SK-N-MC (cell line): ENCODE measurements at regions not wholly inside any gene's neighbourhood (a gene's known extent, or its start where the extent isn't known, plus 50 kb on each side); places are given as distances from the start of the nearest gene placed in this dataset.

Experiments
- DNase-seq: peaks from one replicate; pipeline ENCODE4 v3.0.0-alpha.2; 2011; ENCODE audit warnings: low read depth, low spot score
- H3K27ac ChIP-seq: fragments of 200-600 bp; sonication (generic); 2 replicates; pipeline ENCODE4 v1.5.1; 2016; ENCODE audit warnings: mixed run types
- H3K36me3 ChIP-seq: fragments of 200-600 bp; sonication (generic); 2 replicates; pipeline ENCODE4 v1.6.1; 2017; ENCODE audit warnings: antibody characterized with exemption, low read length, mixed read lengths; ENCODE audit not compliant: insufficient read depth
- H3K4me3 ChIP-seq: fragments of 200-600 bp; sonication (generic); 2 replicates; pipeline ENCODE4 v1.5.1; 2016
- H3K9ac ChIP-seq: fragments of 200-600 bp; sonication (generic); 2 replicates; pipeline ENCODE4 v1.8.0; 2017; ENCODE audit warnings: mixed run types, mixed read lengths; ENCODE audit not compliant: insufficient read length
- H3K9me3 ChIP-seq: fragments of 200-600 bp; sonication (generic); 2 replicates; pipeline ENCODE4 v1.6.1; 2017; ENCODE audit warnings: low read depth, mild to moderate bottlenecking, antibody characterized with exemption, low read length, moderate library complexity, mixed read lengths
- EZH2 ChIP-seq: fragments of 200-600 bp; sonication (generic); IDR thresholded peaks from one replicate; pipeline ENCODE4 v1.6.1; 2017; ENCODE audit warnings: antibody characterized with exemption
- FOXP2 ChIP-seq: optimal IDR thresholded peaks from 2 replicates; pipeline ENCODE3; 2011; ENCODE audit warnings: mild to moderate bottlenecking, moderate library complexity; ENCODE audit not compliant: insufficient read depth; ENCODE audit errors: extremely low read length, control extremely low read depth
- POLR2AphosphoS5 ChIP-seq: IDR thresholded peaks from 2 replicates; pipeline ENCODE4 v1.6.1; 2012; ENCODE audit warnings: mild to moderate bottlenecking, low read depth, low read length, borderline replicate concordance

DNA sequence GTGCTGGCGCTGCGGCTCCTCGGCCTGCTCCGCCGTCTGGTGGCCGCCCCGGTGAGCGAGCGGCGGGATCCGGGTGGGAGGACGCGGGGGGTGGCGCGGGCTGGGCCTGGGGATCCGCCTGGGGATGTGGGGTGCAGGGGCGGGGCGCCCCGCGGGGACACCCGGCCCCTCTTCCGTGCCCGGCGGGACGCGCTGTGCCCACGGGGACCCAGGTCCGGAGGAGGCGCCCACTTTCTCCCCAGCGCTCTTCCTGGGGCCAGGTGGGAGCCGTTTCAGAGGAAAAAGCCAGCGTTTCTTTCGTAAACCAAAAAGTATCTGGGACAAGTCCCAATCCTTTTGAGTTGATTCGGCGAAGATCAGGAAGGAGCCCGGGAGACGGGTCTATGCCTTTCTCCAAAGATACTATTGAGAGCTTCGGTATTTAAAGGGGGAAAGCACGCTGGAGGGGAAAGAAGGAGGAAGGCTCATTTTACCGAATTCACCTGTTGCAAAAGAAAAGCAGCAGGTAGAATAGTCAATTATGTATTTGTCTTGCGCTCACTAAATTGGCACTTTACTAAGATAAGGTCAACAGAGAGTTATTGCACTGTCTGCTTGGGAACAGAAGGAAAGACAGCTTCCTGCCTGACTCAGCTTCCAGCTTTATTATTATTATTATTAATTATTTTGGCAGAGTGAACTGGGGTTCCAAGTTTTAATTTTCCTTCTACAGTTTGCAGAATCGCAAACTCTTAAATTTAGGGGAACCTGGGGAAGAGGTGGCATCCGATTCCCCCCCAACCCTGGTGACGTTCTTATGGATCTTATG is 81.5 kb upstream of the CD99 start:
- TF ChIP-seq EZH2 (no peak), POLR2AphosphoS5 (no peak), FOXP2 (no peak)
- H3K27ac ChIP-seq: peak overlapping the region; percentile 76
- no peaks in the 10 kb centered on the region for H3K9me3 ChIP-seq
- peaks cover 27% of the 10 kb centered on the region for H3K36me3 ChIP-seq
- H3K9ac ChIP-seq: peak overlapping the region; percentile 71
- no peak for DNase-seq
- H3K4me3 ChIP-seq: peak overlapping the region; percentile 85

- Histone ChIP-seq H3K27ac (peak overlapping the region; percentile 33), H3K9ac (peak overlapping the region; percentile 71), H3K9me3 (no peaks in the 10 kb centered on the region), H3K36me3 (peaks cover 19% of the 10 kb centered on the region), H3K4me3 (peak overlapping the region; percentile 85)
- TF ChIP-seq EZH2 (no peak), POLR2AphosphoS5 (peak; percentile 40; the same call in 1 of the 2 replicates), FOXP2 (peak; percentile 12)
- no peak for DNase-seq
These were observed 82.3 kb upstream of the CD99 start for GRCh38 chrX:2608638-2609430.

- DNase-seq: no peak
- Histone ChIP-seq H3K9me3 (no peaks in the 10 kb centered on the region), H3K9ac (no peak overlapping the region), H3K4me3 (no peak overlapping the region), H3K36me3 (peaks cover 3% of the 10 kb centered on the region; the same call in 1 of the 2 replicates), H3K27ac (no peak overlapping the region)
- TF ChIP-seq FOXP2 (no peak), POLR2AphosphoS5 (no peak), EZH2 (no peak)
These were observed 84.0 kb upstream of the CD99 start for GRCh38 chrX:2607113-2607512.

DNA sequence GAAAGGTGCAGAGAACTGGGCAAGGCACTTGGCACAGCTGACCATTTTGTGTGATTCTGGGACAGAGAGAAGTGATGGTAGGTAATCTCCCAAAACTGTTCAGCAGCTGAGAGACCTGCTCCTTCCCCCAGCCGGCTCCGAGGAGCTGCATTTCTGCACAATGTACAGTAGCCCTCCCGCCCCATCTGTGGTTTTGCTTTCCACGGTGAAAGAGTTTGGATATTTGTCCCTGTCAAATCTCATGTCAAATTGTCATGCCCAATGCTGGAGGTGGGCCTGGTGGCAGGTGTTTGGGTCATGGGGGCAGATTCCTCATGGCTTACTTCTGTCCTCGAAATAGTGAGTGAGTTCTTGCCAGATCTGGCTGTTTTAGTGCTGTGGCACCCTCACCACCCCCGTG is 90.5 kb upstream of the CD99 start:
- no peak overlapping the region for H3K4me3 ChIP-seq
- no peaks in the 10 kb centered on the region; the same call in 1 of the 2 replicates for H3K36me3 ChIP-seq
- DNase-seq: no peak
- no peaks in the 10 kb centered on the region for H3K9me3 ChIP-seq
- TF ChIP-seq POLR2AphosphoS5 (no peak), EZH2 (no peak), FOXP2 (no peak)
- no peak overlapping the region for H3K9ac ChIP-seq
- H3K27ac ChIP-seq: no peak overlapping the region

DNA sequence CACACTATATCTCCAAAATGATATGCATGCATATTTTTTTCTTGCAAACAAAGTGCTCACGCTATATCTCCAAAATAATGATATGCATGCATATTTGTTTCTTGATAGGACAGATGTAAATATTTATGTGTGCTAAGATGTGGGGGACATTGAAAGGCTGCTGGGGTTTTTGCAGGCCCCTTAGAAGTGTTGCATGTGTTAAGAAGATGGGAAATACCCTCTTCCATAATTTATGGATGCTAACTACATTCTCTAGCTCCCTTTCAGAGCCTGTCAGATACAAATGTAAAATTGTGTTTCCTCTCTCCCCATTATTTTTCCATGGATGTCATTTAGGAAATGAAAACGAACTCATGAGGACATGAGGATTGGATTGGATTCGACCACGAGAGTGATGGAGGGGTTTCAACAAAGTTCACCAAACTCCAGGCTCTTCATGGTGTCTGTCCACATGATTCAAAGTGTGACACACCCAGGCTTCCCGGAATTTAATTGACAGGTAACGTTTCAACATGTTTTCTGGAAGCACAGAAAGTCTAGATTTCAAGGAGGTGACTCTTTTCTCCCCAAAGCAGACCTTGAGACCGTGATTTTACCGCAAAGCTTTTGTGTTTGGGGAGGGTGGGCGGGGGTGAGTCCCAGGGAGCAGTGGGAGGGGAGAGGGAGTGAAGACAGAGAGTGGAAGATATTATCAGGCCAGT is 94.4 kb upstream of the CD99 start:
- Histone ChIP-seq H3K4me3 (no peak overlapping the region), H3K27ac (no peak overlapping the region), H3K36me3 (no peaks in the 10 kb centered on the region; the same call in 1 of the 2 replicates), H3K9me3 (no peaks in the 10 kb centered on the region), H3K9ac (no peak overlapping the region)
- no peak for TF ChIP-seq POLR2AphosphoS5
- no peak for TF ChIP-seq EZH2
- TF ChIP-seq FOXP2: no peak
- no peak for DNase-seq

DNA sequence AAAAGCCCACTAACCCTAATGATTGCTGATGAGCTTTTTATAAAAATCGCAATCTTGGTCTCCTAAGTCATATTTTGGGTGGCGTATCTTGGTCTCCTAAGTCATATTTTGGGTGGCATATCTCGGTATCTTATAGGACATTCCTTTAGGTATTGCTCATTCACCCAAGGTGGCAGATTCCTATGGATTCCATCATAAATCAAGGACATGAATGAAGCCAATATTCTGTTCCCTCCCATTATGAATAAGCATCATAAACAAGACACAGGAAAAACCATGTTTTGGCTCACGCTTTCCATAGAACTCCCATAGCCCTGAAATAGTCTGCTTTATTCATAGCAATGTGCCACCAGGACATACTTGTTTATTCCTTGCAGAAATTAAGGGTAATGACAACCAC is 95.0 kb upstream of the CD99 start:
- Histone ChIP-seq H3K9me3 (no peaks in the 10 kb centered on the region), H3K9ac (no peak overlapping the region), H3K4me3 (no peak overlapping the region), H3K36me3 (no peaks in the 10 kb centered on the region; the same call in 1 of the 2 replicates), H3K27ac (no peak overlapping the region)
- no peak for DNase-seq
- no peak for TF ChIP-seq FOXP2
- no peak for TF ChIP-seq EZH2
- TF ChIP-seq POLR2AphosphoS5: no peak

DNA sequence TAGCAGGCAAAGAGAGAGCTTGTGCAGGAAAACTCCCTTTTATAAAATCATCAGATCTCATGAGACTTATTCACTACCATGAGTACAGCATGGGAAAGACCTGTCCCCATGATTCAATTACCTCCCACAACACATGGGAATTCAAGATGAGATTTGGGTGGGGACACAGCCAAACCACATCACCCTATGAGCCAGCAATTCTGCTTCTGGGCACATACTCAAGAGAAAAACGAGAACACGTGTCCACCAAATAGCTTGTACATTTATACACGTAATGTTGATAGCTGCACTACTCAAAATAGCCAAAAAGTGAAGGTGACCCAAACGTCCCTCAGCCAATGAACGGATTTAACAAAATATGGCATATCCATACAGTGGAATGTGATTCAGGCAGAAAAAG is 94.5 kb upstream of the DHRSX start:
- Histone ChIP-seq H3K36me3 (no peaks in the 10 kb centered on the region), H3K4me3 (no peak overlapping the region), H3K9me3 (no peaks in the 10 kb centered on the region), H3K27ac (no peak overlapping the region), H3K9ac (no peak overlapping the region)
- DNase-seq: no peak
- TF ChIP-seq POLR2AphosphoS5: no peak
- no peak for TF ChIP-seq EZH2
- TF ChIP-seq FOXP2: no peak

- H3K27ac ChIP-seq: no peak overlapping the region
- no peak for DNase-seq
- no peaks in the 10 kb centered on the region for H3K36me3 ChIP-seq
- no peak overlapping the region for H3K4me3 ChIP-seq
- no peaks in the 10 kb centered on the region for H3K9me3 ChIP-seq
- H3K9ac ChIP-seq: no peak overlapping the region
- TF ChIP-seq POLR2AphosphoS5 (no peak), EZH2 (no peak), FOXP2 (no peak)
These were observed 93.7 kb upstream of the DHRSX start for GRCh38 chrX:2594491-2594890.
